Subcutaneous abdominal adipose tissue (tissue), 5 donors: ENCODE measurements at regions not wholly inside any gene's neighbourhood (a gene's known extent, or its start where the extent isn't known, plus 50 kb on each side); places are given as distances from the start of the nearest gene placed in this dataset.

Source experiments
- H3K27ac ChIP-seq: one replicate; pipeline ENCODE4 v1.7.0; 2013; ENCODE audit warnings: low read depth, mild to moderate bottlenecking, inconsistent platforms, low read length, moderate library complexity
- H3K27me3 ChIP-seq, 5 donors: one replicate each; pipeline ENCODE4 v1.7.0; 2013; ENCODE audit warnings: low read length in 5 of 5, inconsistent platforms in 1 of 5; ENCODE audit not compliant: control insufficient read depth in 5 of 5, insufficient read depth in 4 of 5
- H3K36me3 ChIP-seq, 5 donors: one replicate each; pipeline ENCODE4 v1.7.0; 2013; ENCODE audit warnings: low read length in 5 of 5; ENCODE audit not compliant: control insufficient read depth in 5 of 5, insufficient read depth in 5 of 5
- H3K4me1 ChIP-seq, 5 donors: one replicate each; pipeline ENCODE4 v1.7.0; 2013; ENCODE audit warnings: low read length in 5 of 5, mild to moderate bottlenecking in 3 of 5, moderate library complexity in 1 of 5; ENCODE audit not compliant: control insufficient read depth in 5 of 5, insufficient read depth in 5 of 5
- H3K4me3 ChIP-seq, 5 donors: one replicate each; pipeline ENCODE4 v1.7.0; 2013; ENCODE audit warnings: low read length in 5 of 5, low read depth in 1 of 5
- H3K9ac ChIP-seq, 5 donors: one replicate each; pipeline ENCODE4 v1.7.0; 2013; ENCODE audit warnings: low read length in 5 of 5, mild to moderate bottlenecking in 4 of 5, moderate library complexity in 3 of 5
- H3K9me3 ChIP-seq, 5 donors: one replicate each; pipeline ENCODE4 v1.7.0; 2013; ENCODE audit warnings: low read length in 5 of 5; ENCODE audit not compliant: control insufficient read depth in 5 of 5
- donor health status: healthy.
- donor health status: healthy.
- donor health status: healthy.
- donor health status: healthy.
- donor health status: healthy.

GRCh38 chr12:67922245-67922644 lies 67.0 kb upstream of the IFNG-AS1 start:
- Histone ChIP-seq H3K9me3 (no peaks in the 10 kb centered on the region), H3K4me1 (no peaks in the 10 kb centered on the region), H3K4me3 (no peak overlapping the region), H3K27me3 (no peaks in the 10 kb centered on the region), H3K9ac (no peak overlapping the region), H3K36me3 (no peaks in the 10 kb centered on the region), H3K27ac (no peak overlapping the region)

GRCh38 chr12:67925077-67925476 lies 64.2 kb upstream of the IFNG-AS1 start:
- no peaks in the 10 kb centered on the region for H3K4me1 ChIP-seq
- H3K36me3 ChIP-seq: no peaks in the 10 kb centered on the region
- peaks cover 0 to 2% (median 0%) of the 10 kb centered on the region in 5 donors for H3K27me3 ChIP-seq
- no peak overlapping the region for H3K9ac ChIP-seq
- H3K27ac ChIP-seq: no peak overlapping the region
- no peaks in the 10 kb centered on the region for H3K9me3 ChIP-seq
- no peak overlapping the region for H3K4me3 ChIP-seq

- H3K9ac ChIP-seq: no peak overlapping the region
- no peak overlapping the region for H3K27ac ChIP-seq
- no peak overlapping the region for H3K4me3 ChIP-seq
- H3K9me3 ChIP-seq: no peaks in the 10 kb centered on the region
- H3K27me3 ChIP-seq: peaks cover 0 to 3% (median 0%) of the 10 kb centered on the region in 5 donors
- H3K36me3 ChIP-seq: no peaks in the 10 kb centered on the region
- H3K4me1 ChIP-seq: no peaks in the 10 kb centered on the region
These were observed 63.7 kb upstream of the IFNG-AS1 start for GRCh38 chr12:67925552-67925951.

GRCh38 chr12:67926063-67926462 lies 63.2 kb upstream of the IFNG-AS1 start:
- Histone ChIP-seq H3K27me3 (peaks cover 0 to 3% (median 0%) of the 10 kb centered on the region in 5 donors), H3K4me3 (no peak overlapping the region), H3K9me3 (no peaks in the 10 kb centered on the region), H3K27ac (no peak overlapping the region), H3K9ac (no peak overlapping the region), H3K4me1 (no peaks in the 10 kb centered on the region), H3K36me3 (no peaks in the 10 kb centered on the region)

GRCh38 chr12:67927324-67927723 lies 61.9 kb upstream of the IFNG-AS1 start:
- no peaks in the 10 kb centered on the region for H3K4me1 ChIP-seq
- H3K27ac ChIP-seq: no peak overlapping the region

GRCh38 chr12:67927815-67928214 lies 61.4 kb upstream of the IFNG-AS1 start:
- Histone ChIP-seq H3K9me3 (no peaks in the 10 kb centered on the region), H3K4me3 (no peak overlapping the region), H3K36me3 (no peaks in the 10 kb centered on the region), H3K27ac (no peak overlapping the region), H3K27me3 (peaks cover 0 to 3% (median 0%) of the 10 kb centered on the region in 5 donors), H3K9ac (no peak overlapping the region), H3K4me1 (no peaks in the 10 kb centered on the region)

More at GRCh38 chr12:67927324-67927723, 61.9 kb upstream of the IFNG-AS1 start:
- Histone ChIP-seq H3K27me3 (peaks cover 0 to 3% (median 0%) of the 10 kb centered on the region in 5 donors), H3K9ac (no peak overlapping the region), H3K4me3 (no peak overlapping the region), H3K36me3 (no peaks in the 10 kb centered on the region), H3K9me3 (no peaks in the 10 kb centered on the region)

- H3K9ac ChIP-seq: no peak overlapping the region
- no peak overlapping the region for H3K27ac ChIP-seq
- H3K4me1 ChIP-seq: no peaks in the 10 kb centered on the region
- peaks cover 0 to 3% (median 0%) of the 10 kb centered on the region in 5 donors for H3K27me3 ChIP-seq
- no peaks in the 10 kb centered on the region for H3K36me3 ChIP-seq
- no peak overlapping the region for H3K4me3 ChIP-seq
- H3K9me3 ChIP-seq: no peaks in the 10 kb centered on the region
These were observed 60.4 kb upstream of the IFNG-AS1 start for GRCh38 chr12:67928621-67929383.

- Histone ChIP-seq H3K4me1 (no peaks in the 10 kb centered on the region), H3K9ac (no peak overlapping the region), H3K36me3 (no peaks in the 10 kb centered on the region), H3K27me3 (peaks cover 0 to 3% (median 0%) of the 10 kb centered on the region in 5 donors), H3K9me3 (no peaks in the 10 kb centered on the region), H3K27ac (no peak overlapping the region), H3K4me3 (no peak overlapping the region)
These were observed 59.9 kb upstream of the IFNG-AS1 start for GRCh38 chr12:67929384-67929772.

GRCh38 chr12:67937822-67938221 lies 51.4 kb upstream of the IFNG-AS1 start:
- H3K4me1 ChIP-seq: no peaks in the 10 kb centered on the region
- no peaks in the 10 kb centered on the region for H3K27me3 ChIP-seq
- H3K36me3 ChIP-seq: no peaks in the 10 kb centered on the region
- no peak overlapping the region for H3K4me3 ChIP-seq
- H3K9ac ChIP-seq: no peak overlapping the region
- H3K9me3 ChIP-seq: no peaks in the 10 kb centered on the region
- H3K27ac ChIP-seq: no peak overlapping the region
